ENCODE measurements at regions not wholly inside any gene's neighbourhood (a gene's known extent, or its start where the extent isn't known, plus 50 kb on each side); places are given as distances from the start of the nearest gene placed in this dataset.

- H3K9ac ChIP-seq, result no peak overlapping the region
- H2AFZ ChIP-seq (replicated peaks), result no peak overlapping the region
- H3K9me3 ChIP-seq (ENCODE audit: low read depth), result no peaks in the 10 kb centered on the region
- H3K27me3 ChIP-seq, result no peaks in the 10 kb centered on the region
- no peak overlapping the region for H3K4me3 ChIP-seq
- no peaks in the 10 kb centered on the region for H3K79me2 ChIP-seq (ENCODE audit: low read depth)
- no peak for TF ChIP-seq EZH2 (IDR thresholded peaks at IDR 0.05)
- TF ChIP-seq EZH2phosphoT487 (IDR thresholded peaks at IDR 0.05), result no peak
- TF ChIP-seq CTCF (IDR thresholded peaks at IDR 0.05), result no peak
- Mint-ChIP-seq H3K27ac (no peak overlapping the region), H3K9me3 (no peaks in the 10 kb centered on the region), H3K4me3 (no peak overlapping the region), H3K4me1 (no peaks in the 10 kb centered on the region), H3K36me3 (no peaks in the 10 kb centered on the region), H3K27me3 (ENCODE audit: insufficient read depth, low read depth) (no peaks in the 10 kb centered on the region)
- no peaks in the 10 kb centered on the region for H3K4me1 ChIP-seq
- DNase-seq (ENCODE audit: low spot score), result no peak
- H4K20me1 ChIP-seq (ENCODE audit: low read depth), result no peaks in the 10 kb centered on the region
- H3F3A ChIP-seq (ENCODE audit: low read depth), result no peaks in the 10 kb centered on the region
- H3K27ac ChIP-seq, result no peak overlapping the region
- no peak overlapping the region for H3K4me2 ChIP-seq
- no peaks in the 10 kb centered on the region for H3K36me3 ChIP-seq
These were observed 501.4 kb upstream of the DAB1 start for GRCh38 chr1:57925226-57925625.

GRCh38 chr1:57922130-57922529 lies 498.3 kb upstream of the DAB1 start:
- Mint-ChIP-seq H3K4me3 (no peak overlapping the region), H3K36me3 (no peaks in the 10 kb centered on the region), H3K9me3 (no peaks in the 10 kb centered on the region), H3K27me3 (ENCODE audit: insufficient read depth, low read depth) (no peaks in the 10 kb centered on the region), H3K4me1 (no peaks in the 10 kb centered on the region), H3K27ac (no peak overlapping the region)
- H3K36me3 ChIP-seq, result no peaks in the 10 kb centered on the region
- no peak overlapping the region for H3K4me3 ChIP-seq
- no peak overlapping the region for H3K27ac ChIP-seq
- H4K20me1 ChIP-seq (ENCODE audit: low read depth), result no peaks in the 10 kb centered on the region
- no peak overlapping the region for H3K4me2 ChIP-seq
- no peak overlapping the region for H3K9ac ChIP-seq
- no peaks in the 10 kb centered on the region for H3K79me2 ChIP-seq (ENCODE audit: low read depth)
- DNase-seq (ENCODE audit: low spot score), result no peak
- H2AFZ ChIP-seq (replicated peaks), result no peak overlapping the region
- H3K4me1 ChIP-seq, result no peaks in the 10 kb centered on the region
- TF ChIP-seq EZH2 (IDR thresholded peaks at IDR 0.05) (no peak), CTCF (IDR thresholded peaks at IDR 0.05) (no peak), EZH2phosphoT487 (IDR thresholded peaks at IDR 0.05) (no peak)
- H3F3A ChIP-seq (ENCODE audit: low read depth), result no peaks in the 10 kb centered on the region
- no peaks in the 10 kb centered on the region for H3K27me3 ChIP-seq
- no peaks in the 10 kb centered on the region for H3K9me3 ChIP-seq (ENCODE audit: low read depth)

GRCh38 chr1:57916041-57916440 lies 492.2 kb upstream of the DAB1 start:
- Histone ChIP-seq H2AFZ (replicated peaks) (no peak overlapping the region), H3K79me2 (ENCODE audit: low read depth) (no peaks in the 10 kb centered on the region), H3K9ac (no peak overlapping the region), H3K36me3 (no peaks in the 10 kb centered on the region), H3K27ac (no peak overlapping the region), H3K9me3 (ENCODE audit: low read depth) (no peaks in the 10 kb centered on the region), H3K4me2 (no peak overlapping the region), H3K27me3 (no peaks in the 10 kb centered on the region), H3F3A (ENCODE audit: low read depth) (no peaks in the 10 kb centered on the region), H3K4me3 (no peak overlapping the region), H4K20me1 (ENCODE audit: low read depth) (no peaks in the 10 kb centered on the region), H3K4me1 (no peaks in the 10 kb centered on the region)
- no peak overlapping the region for H3K4me3 Mint-ChIP-seq
- H3K36me3 Mint-ChIP-seq, result no peaks in the 10 kb centered on the region
- DNase-seq (ENCODE audit: low spot score), result no peak
- TF ChIP-seq EZH2 (IDR thresholded peaks at IDR 0.05) (no peak), EZH2phosphoT487 (IDR thresholded peaks at IDR 0.05) (no peak), CTCF (IDR thresholded peaks at IDR 0.05) (no peak)
- H3K27ac Mint-ChIP-seq, result no peak overlapping the region
- peaks cover 14% of the 10 kb centered on the region for H3K4me1 Mint-ChIP-seq
- H3K9me3 Mint-ChIP-seq, result no peaks in the 10 kb centered on the region
- H3K27me3 Mint-ChIP-seq (ENCODE audit: insufficient read depth, low read depth), result no peaks in the 10 kb centered on the region

GRCh38 chr1:57911427-57911826 lies 487.6 kb upstream of the DAB1 start:
- H3K9ac ChIP-seq, result no peak overlapping the region
- Mint-ChIP-seq H3K27me3 (ENCODE audit: insufficient read depth, low read depth) (no peaks in the 10 kb centered on the region), H3K9me3 (no peaks in the 10 kb centered on the region), H3K4me1 (peaks cover 20% of the 10 kb centered on the region), H3K4me3 (no peak overlapping the region), H3K27ac (no peak overlapping the region), H3K36me3 (no peaks in the 10 kb centered on the region)
- no peak overlapping the region for H2AFZ ChIP-seq (replicated peaks)
- no peaks in the 10 kb centered on the region for H4K20me1 ChIP-seq (ENCODE audit: low read depth)
- H3K4me1 ChIP-seq, result peaks cover 10% of the 10 kb centered on the region
- H3K27ac ChIP-seq, result no peak overlapping the region
- H3K4me2 ChIP-seq, result no peak overlapping the region
- no peaks in the 10 kb centered on the region for H3K79me2 ChIP-seq (ENCODE audit: low read depth)
- no peaks in the 10 kb centered on the region for H3F3A ChIP-seq (ENCODE audit: low read depth)
- H3K36me3 ChIP-seq, result no peaks in the 10 kb centered on the region
- no peak overlapping the region for H3K4me3 ChIP-seq
- DNase-seq (ENCODE audit: low spot score), result no peak
- H3K9me3 ChIP-seq (ENCODE audit: low read depth), result no peaks in the 10 kb centered on the region
- TF ChIP-seq EZH2 (IDR thresholded peaks at IDR 0.05) (no peak), CTCF (IDR thresholded peaks at IDR 0.05) (no peak), EZH2phosphoT487 (IDR thresholded peaks at IDR 0.05) (no peak)
- no peaks in the 10 kb centered on the region for H3K27me3 ChIP-seq

All from neural progenitor cell (in vitro differentiated cells).